ENCODE measurements at regions not wholly inside any gene's neighbourhood (a gene's known extent, or its start where the extent isn't known, plus 50 kb on each side); places are given as distances from the start of the nearest gene placed in this dataset.

GRCh38 chr9:93869863-93870262, 85.3 kb downstream of the BARX1 start:
- TF ChIP-seq CTCF (conservative IDR thresholded peaks at IDR 0.05; ENCODE audit: low read depth, low read length): no peak
- no peak for TF ChIP-seq EZH2 (IDR thresholded peaks at IDR 0.05; ENCODE audit: borderline replicate concordance, low read depth, low read length, poor library complexity, severe bottlenecking)

Measured in A673 (cell line).